Limb (tissue), 2 donors: ENCODE measurements at regions not wholly inside any gene's neighbourhood (a gene's known extent, or its start where the extent isn't known, plus 50 kb on each side); places are given as distances from the start of the nearest gene placed in this dataset.
"Not testable (repeated sequence)": the region's sequence is repeated elsewhere in the genome, so short reads cannot be mapped to it uniquely, and the experiment has no call there.

Experiments
- DNase-seq, 2 donors: peaks; one replicate each; pipeline ENCODE4 v3.0.0-alpha.2; 2016; ENCODE audit errors: extremely low spot score in 2 of 2

DNA sequence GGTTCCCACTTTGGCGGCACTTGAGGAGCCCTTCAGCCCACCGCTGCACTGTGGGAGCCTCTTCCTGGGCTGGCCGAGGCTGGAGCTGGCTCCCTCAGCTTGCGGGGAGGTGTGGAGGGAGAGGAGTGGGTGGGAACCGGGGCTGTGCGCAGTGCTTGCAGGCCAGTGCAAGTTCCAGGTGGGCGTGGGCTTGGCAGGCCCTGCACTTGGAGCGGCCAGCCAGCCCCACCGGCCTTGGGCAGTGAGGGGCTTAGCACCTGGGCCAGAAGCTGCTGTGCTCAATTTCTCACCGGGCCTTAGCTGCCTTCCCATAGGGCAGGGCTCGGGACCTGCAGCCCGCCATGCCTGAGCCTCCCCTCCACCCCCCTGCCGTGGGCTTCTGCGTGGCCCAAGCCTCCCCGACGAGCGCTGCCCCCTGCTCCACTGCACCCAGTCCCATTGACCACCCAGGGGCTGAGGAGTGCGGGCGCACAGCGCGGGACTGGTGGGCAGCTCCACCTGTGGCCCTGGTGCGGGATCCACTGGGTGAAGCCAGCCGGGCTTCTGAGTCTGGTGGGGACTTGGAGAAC is 474.3 kb downstream of the MID1IP1 start:
- DNase-seq, result no peak

DNA sequence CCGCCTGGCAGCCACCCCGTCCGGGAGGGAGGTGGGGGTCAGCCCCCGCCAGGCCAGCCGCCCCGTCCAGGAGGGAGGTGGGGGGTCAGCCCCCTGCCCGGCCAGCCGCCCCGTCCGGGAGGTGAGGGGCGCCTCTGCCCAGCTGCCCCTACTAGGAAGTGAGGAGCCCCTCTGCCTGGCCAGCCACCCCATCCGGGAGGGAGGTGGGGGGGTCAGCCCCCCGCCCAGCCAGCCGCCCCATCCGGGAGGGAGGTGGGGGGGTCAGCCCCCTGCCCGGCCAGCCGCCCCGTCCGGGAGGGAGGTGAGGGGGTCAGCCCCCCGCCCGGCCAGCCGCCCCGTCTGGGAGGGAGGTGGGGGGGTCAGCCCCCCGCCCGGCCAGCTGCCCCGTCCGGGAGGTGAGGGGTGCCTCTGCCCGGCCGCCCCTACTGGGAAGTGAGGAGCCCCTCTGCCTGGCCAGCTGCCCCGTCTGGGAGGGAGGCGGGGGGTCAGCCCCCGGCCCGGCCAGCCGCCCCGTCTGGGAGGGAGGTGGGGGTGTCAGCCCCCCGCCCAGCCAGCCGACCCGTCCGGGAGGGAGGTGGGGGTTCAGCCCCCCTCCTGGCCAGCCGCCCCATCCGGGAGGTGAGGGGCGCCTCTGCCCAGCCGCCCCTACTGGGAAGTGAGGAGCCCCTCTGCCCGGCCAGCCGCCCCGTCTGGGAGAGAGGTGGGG is 476.6 kb downstream of the MID1IP1 start:
- not testable (repeated sequence) for DNase-seq

DNA sequence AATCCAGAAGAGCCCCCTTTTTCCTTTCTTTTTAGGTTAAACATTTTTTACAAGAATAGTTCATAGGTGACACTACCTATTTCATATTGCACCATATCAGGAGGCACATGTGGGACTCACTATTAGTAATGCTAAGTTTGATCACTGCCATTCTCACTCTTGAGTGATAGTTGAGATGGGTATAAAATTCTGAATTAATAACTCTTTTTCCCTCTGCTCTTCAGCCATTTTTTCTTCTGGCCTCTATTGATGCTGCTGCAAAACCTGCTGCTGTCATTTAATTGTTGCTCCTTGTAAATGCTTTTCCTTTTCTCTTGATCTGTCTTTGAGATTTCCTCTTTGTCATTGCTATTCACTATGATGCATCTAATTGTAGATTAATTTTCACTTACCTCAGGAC is 482.0 kb downstream of the MID1IP1 start:
- no peak for DNase-seq

DNA sequence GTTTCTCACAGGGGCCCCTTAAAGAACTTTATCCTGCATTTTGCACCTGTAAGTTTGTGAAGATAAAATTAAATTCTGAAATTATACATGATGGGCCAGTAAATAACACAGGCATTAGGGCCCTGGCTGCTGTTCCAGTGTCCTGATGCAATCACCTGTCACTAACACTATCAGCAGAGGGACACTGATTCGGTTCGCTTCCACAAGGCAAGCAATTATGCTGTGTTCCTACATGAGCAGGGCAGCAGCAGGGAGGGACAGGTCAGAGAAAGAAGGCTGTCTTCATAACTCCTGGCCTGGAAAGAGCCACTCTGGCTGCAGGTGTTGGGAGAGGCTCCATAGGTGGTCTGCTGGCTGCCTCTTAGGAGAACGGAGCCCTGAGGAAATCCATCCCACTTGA is 487.3 kb downstream of the MID1IP1 start:
- no peak for DNase-seq

DNA sequence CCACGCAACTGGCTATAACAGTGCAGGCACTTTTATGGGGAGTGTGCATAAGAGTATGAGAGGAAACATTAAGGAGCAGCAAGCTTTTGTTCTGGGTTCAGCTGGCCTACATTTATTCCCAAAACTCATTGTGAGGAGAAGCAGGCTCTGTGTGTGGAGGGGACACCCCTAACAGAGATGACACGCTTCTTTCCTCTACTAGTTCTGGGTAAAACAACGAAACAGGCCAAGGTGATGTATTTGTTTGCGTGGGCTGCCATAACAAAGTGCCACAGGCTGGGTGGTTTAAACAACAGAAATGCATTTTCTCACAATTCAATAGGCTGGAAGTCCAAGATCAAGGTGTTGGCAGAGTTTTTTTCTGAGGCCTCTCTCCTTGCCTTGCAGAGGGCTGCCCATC is 488.6 kb downstream of the MID1IP1 start:
- DNase-seq, result no peak

DNA sequence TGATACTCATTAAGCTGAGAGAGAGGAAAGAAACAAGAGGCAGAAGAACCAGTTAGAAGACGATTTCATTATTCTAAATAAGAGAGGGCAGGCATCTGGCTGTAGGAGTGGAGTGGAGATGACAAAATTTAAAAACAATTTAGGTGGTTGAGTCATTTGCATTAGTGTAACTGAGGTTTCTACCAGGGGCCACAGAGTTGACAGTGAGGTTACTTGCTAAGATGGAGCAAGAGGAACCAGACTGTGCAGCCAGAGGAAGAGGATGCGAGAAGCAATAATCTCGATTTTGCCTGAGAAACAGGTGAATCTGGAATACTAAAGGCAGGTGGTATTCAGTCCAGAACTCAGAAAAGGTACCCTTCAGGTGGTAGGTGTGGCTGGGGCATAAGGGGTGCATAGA is 491.9 kb downstream of the MID1IP1 start:
- no peak for DNase-seq

DNA sequence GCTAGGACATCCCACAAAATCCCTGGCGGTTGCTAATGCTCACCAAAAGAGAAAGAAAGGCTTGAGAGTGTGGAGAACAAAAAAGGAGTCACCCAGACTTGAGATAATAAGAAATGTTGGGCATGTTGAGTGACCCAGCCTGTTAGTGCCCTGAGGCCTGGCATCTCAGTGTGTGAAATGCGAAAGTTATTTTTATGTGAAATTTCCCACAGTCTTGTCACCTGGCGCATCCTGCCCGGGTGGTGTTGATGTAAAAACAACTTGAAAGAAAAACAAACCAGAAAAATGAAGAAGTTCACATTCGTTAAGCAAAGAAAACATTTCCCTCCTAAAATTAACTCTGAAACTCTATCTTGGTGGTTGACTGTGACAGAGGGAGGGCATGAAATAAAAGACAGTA is 495.2 kb downstream of the MID1IP1 start:
- no peak for DNase-seq

DNA sequence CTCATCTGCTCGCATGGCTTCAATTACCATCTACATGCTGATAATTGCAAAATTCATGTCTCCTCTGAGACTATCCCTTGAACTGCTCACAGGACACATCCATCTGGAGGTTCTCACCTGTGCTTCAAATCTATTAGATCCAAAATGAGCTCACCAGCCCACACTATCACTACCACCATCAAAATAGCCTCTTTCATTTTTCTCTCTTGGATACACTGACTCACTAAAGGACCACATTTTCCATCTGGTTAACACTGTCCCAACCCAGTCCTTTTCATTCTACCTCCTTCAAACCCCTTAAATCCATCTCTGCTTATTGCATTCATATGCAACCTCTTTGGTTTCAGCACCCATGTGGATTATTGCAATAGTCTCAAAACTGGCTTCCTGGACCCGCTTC is 497.6 kb downstream of the MID1IP1 start:
- no peak for DNase-seq

DNA sequence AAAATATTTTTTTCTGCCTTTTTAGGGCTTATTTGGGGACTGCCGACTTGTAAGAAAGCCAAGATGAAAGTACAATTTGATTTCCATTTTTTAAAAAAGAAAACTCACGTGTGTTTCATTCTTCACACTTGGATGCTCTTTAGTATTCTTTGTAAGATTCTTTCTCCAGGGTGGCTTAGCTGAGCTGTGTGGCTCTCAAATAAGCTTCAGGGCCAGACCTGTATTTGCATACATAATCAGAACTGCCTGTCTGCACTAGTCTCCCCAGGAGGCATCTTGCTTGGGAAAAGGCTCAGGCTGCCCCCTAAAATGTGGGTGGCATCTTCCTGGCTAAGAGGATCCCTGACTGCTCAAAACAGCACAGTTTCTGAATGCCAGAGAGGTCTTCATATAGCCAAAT is 498.4 kb downstream of the MID1IP1 start:
- no peak for DNase-seq

DNA sequence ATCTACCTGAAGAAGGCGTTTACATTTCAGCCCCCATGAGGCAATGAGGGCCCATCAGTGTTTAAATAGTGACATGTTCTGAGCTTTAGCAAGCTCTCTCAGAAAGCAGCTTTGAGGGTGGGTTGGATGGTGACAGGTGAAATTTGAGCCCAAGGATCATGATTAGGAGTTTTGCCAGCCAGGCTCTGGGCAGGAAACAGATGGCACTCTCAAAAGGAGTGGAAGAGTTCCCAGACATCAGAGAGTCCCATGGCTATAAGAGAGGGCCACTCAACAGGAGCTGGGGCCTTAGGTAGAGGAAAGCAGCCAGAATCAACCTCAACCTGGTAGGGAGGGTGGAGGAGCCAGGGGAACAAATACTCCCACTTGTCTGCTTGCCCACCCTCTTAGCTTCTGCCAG is 499.8 kb downstream of the MID1IP1 start:
- DNase-seq, result no peak

DNA sequence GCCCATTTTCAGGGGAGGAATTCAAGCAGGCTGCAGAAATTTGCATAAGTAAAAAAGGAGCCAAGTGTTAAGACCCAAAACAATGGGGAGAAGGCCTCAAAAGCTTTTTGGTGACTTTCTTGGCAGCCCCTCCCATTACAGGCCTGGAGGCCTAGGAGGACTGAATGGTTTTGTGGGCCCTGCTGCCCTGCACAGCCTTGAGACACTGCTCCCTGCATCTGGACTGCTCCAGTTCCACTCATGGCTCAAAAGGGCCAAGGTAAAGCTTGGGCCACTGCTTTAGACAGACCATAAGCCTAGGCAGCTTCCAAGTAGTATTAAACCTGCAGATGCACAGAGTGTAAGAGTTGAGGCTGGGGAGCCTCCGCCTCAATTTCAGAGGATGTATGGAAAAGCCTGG is 501.6 kb downstream of the MID1IP1 start:
- no peak for DNase-seq

DNA sequence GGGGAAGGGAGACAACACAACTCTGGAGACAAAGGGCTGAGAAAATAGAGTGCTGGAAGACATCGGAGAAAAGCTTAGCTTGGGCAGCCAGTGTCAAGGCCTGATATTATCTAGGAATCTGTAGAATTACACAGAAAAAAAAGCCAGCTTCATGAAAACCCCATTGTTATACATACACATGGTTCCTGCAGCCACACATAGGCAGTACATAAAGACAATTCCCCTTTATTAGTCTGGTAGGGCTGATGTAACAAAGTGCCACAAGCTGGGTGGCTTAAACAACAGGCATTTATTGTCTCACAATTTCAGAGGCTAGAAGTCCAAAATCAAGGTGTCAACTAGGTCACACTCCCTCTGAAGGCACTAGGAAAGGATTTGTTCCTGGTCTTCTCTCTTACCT is 503.5 kb downstream of the MID1IP1 start:
- DNase-seq, result no peak

DNA sequence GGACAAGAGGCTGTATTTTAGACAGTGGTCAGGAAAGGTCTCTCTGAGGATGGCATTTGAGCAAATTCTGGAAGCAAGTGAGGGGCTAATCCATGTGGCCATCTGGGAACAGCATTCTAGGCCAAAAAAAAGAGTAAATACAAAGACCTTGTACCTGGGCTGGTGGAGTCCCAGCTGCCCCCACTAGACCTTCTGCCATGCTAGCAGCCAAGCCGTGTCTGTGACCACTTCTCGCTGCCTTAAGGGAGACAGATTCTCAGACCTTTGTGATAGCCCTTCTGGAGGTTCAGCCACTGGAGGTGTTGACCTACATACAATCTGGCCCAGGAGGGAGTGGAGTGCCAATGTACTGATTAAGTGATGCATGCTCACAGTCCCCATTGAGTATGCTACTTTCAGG is 506.2 kb downstream of the MID1IP1 start:
- no peak for DNase-seq

DNA sequence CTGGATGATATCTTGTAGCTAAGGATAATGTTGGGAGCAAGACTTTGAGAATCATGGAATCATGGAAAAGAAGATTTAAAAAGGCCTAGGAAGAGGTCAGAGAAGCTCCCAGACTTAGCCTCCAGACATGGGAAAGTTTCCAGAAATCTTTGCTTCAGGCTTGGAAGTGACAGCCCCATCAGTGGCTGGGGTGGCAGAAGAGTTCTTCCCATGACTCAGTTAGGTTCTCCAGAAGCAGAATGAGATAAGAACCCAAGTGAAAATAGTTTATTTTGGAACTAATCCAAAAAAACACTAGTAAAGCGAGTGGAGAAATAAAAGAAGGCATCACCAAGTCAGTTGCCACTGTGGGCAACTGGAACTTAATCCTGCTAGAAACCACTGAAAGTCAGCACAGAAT is 506.9 kb downstream of the MID1IP1 start:
- no peak for DNase-seq

DNA sequence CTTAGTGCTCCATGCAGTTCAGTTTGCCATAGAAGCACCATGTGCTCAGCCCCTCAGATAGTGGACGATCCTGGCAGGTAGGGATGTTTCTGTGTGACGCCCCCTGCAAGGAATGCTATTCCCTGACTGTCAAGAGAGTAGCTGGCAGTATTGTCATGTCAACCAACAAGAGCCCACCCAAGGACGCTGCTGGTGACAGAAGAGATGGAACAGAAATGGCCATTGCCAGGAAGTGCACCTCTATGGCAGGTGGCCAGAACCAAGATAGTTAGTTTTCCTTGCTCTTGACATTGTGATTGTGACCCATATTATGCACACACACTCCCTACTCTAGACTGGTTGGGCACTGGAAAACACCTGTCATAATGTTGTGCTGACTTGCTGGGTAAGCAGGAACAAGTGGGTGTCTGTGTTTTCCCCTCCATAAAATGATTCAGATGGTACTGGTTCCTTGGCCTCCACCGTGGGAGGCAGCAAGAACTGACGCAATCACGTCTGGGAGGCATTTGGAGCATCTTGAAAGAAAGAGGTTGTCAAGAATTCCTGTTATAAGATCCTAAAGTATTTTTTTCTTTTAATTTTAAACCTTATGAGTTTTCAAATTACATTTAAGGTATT is 507.9 kb downstream of the MID1IP1 start:
- DNase-seq, result no peak

DNA sequence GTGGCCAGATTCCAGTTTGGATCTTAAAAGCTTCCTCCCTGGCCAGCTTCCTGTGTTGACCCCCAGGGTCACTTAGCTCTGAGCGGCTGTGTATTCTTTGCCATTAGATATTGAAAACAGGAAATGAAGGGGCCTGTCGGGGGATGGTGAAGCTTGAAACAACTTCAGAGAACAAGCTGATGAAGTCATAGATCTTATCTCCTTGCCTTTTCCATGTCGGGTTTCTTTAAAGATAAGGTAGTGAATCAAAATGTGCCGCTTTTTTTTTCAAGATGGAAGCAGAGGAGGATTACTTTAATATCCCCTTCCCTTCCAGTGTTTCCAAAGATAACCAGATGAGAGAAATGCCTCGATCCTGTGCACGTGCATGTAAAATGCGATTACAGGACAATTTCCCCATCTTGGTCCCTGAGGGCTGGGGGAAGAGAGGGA is 508.5 kb downstream of the MID1IP1 start:
- DNase-seq, result no peak

DNA sequence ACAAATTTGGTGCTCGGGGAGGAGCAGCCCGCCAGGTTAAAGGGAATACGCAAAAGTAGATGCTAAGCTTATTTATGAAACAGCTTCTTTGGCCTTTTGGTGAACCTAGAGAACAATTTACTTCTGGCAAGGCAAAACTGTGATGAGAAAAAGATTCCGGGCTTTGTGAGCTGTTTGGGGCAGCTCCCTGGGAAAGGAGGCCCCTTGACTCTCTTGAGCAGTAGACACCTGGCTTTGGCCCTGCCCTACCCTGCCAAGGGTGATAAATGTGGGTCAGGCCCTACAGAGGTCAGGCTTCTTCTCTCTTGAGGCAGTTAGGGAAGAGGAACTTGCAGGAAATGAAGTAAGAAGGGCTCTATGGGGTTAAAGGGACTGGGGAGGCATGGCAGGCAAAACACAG is 509.6 kb downstream of the MID1IP1 start:
- DNase-seq, result no peak

DNA sequence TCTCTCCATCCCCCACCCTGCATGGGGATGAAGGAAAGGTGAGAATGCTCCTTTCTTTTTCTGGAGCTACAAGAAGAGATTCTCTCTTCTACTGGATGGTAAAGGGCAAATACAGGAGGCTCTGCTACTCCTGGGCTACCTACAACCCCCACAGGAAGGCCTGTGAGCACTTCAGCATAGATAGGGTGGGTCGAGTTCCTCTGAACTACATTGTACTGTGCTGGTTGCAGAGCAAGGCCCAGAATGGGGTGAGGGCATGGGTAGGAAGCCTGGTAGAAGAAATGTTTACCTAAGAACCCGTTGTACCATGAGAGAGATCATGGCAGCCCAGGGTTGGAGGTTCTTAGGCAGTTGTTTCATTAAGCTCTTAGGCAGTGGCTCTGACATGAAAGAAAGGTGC is 510.4 kb downstream of the MID1IP1 start:
- DNase-seq, result no peak

DNA sequence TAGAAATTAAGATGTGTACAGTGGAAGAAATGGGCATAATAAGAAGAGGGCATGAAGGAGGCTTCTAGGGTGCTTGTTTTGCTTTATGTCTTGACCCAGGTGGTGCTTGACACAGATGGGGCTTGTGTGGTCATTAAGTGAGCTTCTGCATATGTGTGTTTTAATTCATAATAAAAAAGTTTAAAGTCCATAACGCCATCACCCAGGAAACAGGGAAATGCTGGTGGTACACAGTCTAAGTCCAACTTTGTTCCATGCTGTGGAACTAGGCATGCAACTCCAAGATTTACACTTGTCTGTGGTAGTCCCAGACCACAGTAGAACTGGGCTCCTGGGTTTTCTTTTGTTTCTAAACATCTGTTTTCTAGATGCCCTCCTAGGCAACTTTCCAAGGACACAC is 511.9 kb downstream of the MID1IP1 start:
- DNase-seq, result no peak

DNA sequence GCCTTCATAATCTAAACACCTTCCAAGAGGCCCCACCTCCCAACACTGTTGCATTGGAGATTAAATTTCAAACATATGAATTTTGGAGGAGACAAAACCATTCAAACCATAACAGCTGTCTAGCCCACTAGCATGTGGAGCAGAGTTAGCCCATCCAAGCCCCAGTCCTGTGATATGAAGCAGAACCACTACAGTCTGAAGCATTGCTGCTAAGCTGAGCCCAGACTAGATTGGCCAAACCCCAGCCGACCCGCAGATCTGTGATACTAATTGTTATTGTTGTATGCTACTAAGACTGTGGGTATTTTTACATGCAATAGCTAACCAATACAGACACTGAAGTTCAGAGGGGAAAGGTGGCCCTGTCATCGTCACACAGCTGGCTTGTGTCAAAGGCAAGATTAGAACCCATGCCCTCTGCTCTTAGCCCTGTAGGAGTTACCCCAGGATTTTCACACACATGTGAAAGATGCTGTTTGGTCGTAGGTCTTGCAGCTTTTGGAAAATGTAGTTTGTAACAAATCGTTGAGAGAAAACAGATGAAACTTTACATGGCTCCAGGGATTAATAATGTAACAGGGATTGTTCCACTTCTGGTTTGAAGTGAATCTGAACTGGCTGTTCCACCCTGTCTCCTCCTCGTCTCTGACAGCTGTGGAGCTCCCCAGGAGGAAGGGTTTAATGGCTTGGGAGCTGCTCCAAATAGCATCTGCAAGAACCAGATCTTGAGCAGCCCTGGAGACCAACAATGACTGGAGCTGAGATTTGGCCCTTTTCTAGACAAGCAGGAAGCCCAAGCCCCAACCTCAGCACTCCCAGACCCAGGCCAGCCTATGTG is 517.5 kb downstream of the MID1IP1 start:
- DNase-seq, result peak in 1 of 2 donors; percentile 44

DNA sequence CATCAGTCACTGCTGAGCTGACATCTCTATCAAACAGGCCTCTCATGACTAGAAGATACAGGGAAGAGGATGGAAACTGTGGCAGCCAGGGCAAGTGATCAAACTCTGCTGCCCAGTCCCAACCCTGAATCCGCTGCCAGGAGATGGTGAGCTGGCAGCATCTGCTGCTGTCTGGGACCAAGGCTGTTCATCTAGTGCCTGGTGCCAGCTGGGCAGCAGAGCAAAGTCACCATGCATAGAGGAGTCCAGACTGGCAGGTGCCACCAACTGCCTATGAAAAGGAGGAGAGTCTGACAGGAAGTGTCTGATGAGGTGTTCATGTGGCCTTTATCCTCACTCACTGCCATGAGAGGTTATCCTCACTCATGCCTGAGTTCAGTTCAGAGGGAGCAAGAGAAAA is 518.9 kb downstream of the MID1IP1 start:
- DNase-seq, result no peak

DNA sequence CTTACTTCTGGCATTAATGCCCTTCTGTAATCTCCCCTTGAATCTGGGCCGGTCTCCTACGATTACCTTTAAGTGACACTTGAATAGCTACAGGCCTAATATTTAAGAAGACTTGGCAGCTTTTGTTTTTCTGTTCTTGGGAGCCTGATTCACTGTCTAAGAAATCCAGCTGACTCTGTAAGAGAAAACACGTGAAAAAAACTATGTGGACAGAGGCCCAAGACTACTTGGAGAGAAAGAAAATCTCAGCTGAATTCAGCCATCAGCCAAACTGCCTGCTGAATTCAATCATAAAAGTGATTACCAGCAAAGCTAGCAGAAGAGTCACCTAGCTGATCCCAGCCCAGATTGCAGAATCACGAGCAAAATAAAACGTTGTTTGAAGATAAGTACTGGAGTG is 521.2 kb downstream of the MID1IP1 start:
- DNase-seq, result no peak
